LNCAP (cell line): ENCODE measurements at regions not wholly inside any gene's neighbourhood (a gene's known extent, or its start where the extent isn't known, plus 50 kb on each side); places are given as distances from the start of the nearest gene placed in this dataset.

Experiments
- CTCF ChIP-seq: fragments of 450-650 bp; IDR thresholded peaks from 2 replicates; pipeline ENCODE4 v1.5.1; 2017; ENCODE audit warnings: mild to moderate bottlenecking

- no peak for TF ChIP-seq CTCF
Observed at GRCh38 chr22:27063406-27063805, 406.0 kb downstream of the MIAT start.

- TF ChIP-seq CTCF = no peak
Observed at GRCh38 chr22:27063841-27064240, 406.5 kb downstream of the MIAT start.

GRCh38 chr22:27064386-27064785 is 407.0 kb downstream of the MIAT start:
- TF ChIP-seq CTCF = no peak

- no peak for TF ChIP-seq CTCF
Observed at GRCh38 chr22:27065279-27065678, 407.9 kb downstream of the MIAT start.

- no peak for TF ChIP-seq CTCF
Observed at GRCh38 chr22:27066856-27067255, 409.5 kb downstream of the MIAT start.

GRCh38 chr22:27068121-27068520 is 410.7 kb downstream of the MIAT start:
- TF ChIP-seq CTCF = no peak

- no peak for TF ChIP-seq CTCF
Observed at GRCh38 chr22:27070594-27070993, 413.2 kb downstream of the MIAT start.

GRCh38 chr22:27073601-27074425 is 416.4 kb downstream of the MIAT start:
- no peak for TF ChIP-seq CTCF
